ENCODE measurements at regions not wholly inside any gene's neighbourhood (a gene's known extent, or its start where the extent isn't known, plus 50 kb on each side); places are given as distances from the start of the nearest gene placed in this dataset.

GRCh38 chr11:11740073-11740702 is 101.6 kb upstream of the USP47 start:
- TF ChIP-seq CTCF (IDR thresholded peaks at IDR 0.05; ENCODE audit: insufficient read depth, low read depth, low read length) (no peak), EZH2 (IDR thresholded peaks at IDR 0.05; ENCODE audit: insufficient read depth, low read length) (no peak)
